K562 (cell line): ENCODE measurements at regions not wholly inside any gene's neighbourhood (a gene's known extent, or its start where the extent isn't known, plus 50 kb on each side); places are given as distances from the start of the nearest gene placed in this dataset.

Experiments
- ATAC-seq: fragments of 200-7000 bp; cut with Tn5 transposase; 3 replicates; pipeline ENCODE4 v1.9.1; 2020; ENCODE audit warnings: moderate library complexity
- BruUV-seq: library from RNA; stranded (reverse); fragments of 400-500 nt; replicated peaks from 2 replicates; lab custom pipeline; 2021; lab: Mats Ljungman, UMichigan
- CTCF ChIA-PET: fragments of 300-600 bp; formaldehyde crosslinking; extraction: SDS; loops from one replicate; lab custom pipeline; 2021; ENCODE audit warnings: low intra/inter-chr PET ratio; lab: Yijun Ruan, JAX
- POLR2A ChIA-PET: fragments of 300-600, 350-650 bp; sonication (Branson Sonifier 250); formaldehyde crosslinking; extraction: SDS; loops from one replicate; lab custom pipeline; 2021; ENCODE audit warnings: antibody characterized with exemption, inconsistent platforms; lab: Yijun Ruan, JAX
- DNase-seq, 4 experiments: peaks; one replicate each; pipeline versions ENCODE4 v3.0.0 to v3.0.0-alpha.2; 2011 to 2018; ENCODE audit warnings: low spot score in 3 of 4, mixed read lengths in 3 of 4; ENCODE audit errors: extremely low read depth in 1 of 4
- FAIRE-seq: peaks from 2 replicates; lab custom pipeline; 2011; peaks lifted over from hg19 to GRCh38; lab: Jason Lieb, UNC
- H2AFZ ChIP-seq: 2 replicates; pipeline ENCODE4 v1.6.0; 2011; ENCODE audit warnings: low read depth, low read length, control low read depth, inconsistent platforms
- H3K27ac ChIP-seq: fragments of 200-600 bp; 3 replicates; pipeline ENCODE4 v1.8.0; 2011; ENCODE audit warnings: low read depth, mild to moderate bottlenecking, control low read depth, inconsistent platforms, low read length, moderate library complexity, mixed read lengths; ENCODE audit errors: extremely low read depth
- H3K27me3 ChIP-seq, 2 experiments: fragments of 300-600 bp in 1 of 2; 2 replicates in 1 of 2; 3 replicates in 1 of 2; pipeline versions ENCODE4 v1.6.0 to v1.8.0; 2011; ENCODE audit warnings: inconsistent platforms in 2 of 2, low read length in 2 of 2, mild to moderate bottlenecking in 1 of 2, mixed read lengths in 1 of 2, moderate library complexity in 1 of 2; ENCODE audit not compliant: control insufficient read depth in 2 of 2, insufficient read depth in 2 of 2
- H3K36me3 ChIP-seq: fragments of 300-600 bp; 3 replicates; pipeline ENCODE4 v1.8.0; 2011; ENCODE audit warnings: mild to moderate bottlenecking, low read length, inconsistent platforms; ENCODE audit not compliant: control insufficient read depth, insufficient read depth
- H3K4me1 ChIP-seq, 2 experiments: fragments of 200-600 bp in 1 of 2; replicated peaks in 1 of 2; 2 replicates in 1 of 2; 3 replicates in 1 of 2; pipeline versions ENCODE4 v1.5.1 to v1.8.0; 2011; ENCODE audit warnings: inconsistent platforms in 2 of 2, low read length in 2 of 2, mild to moderate bottlenecking in 1 of 2, mixed read lengths in 1 of 2, moderate library complexity in 1 of 2; ENCODE audit not compliant: control insufficient read depth in 2 of 2, insufficient read depth in 2 of 2
- H3K4me2 ChIP-seq: 2 replicates; pipeline ENCODE4 v1.6.1; 2011; ENCODE audit warnings: low read length, control low read depth, inconsistent platforms, mixed read lengths; ENCODE audit not compliant: insufficient read depth
- H3K4me3 ChIP-seq: fragments of 200-600 bp; sonication (generic), shearing (Covaris generic); 2 replicates; pipeline ENCODE4 v1.5.1; 2016; ENCODE audit warnings: control low read depth, inconsistent platforms
- H3K79me2 ChIP-seq: fragments of 200-600 bp; 3 replicates; pipeline ENCODE4 v1.8.0; 2011; ENCODE audit warnings: low read length, inconsistent platforms; ENCODE audit not compliant: control insufficient read depth, insufficient read depth
- H3K9ac ChIP-seq, 2 experiments: 2 replicates each; pipeline versions ENCODE4 v1.6.0 to v1.6.1; 2011; ENCODE audit warnings: low read depth in 2 of 2, low read length in 2 of 2, control low read depth in 1 of 2, inconsistent platforms in 1 of 2, mild to moderate bottlenecking in 1 of 2, mixed read lengths in 1 of 2; ENCODE audit not compliant: insufficient read depth in 1 of 2
- H3K9me1 ChIP-seq: one replicate; pipeline ENCODE4 v1.6.0; 2011; ENCODE audit warnings: inconsistent platforms, mild to moderate bottlenecking, low read length, moderate library complexity; ENCODE audit not compliant: control insufficient read depth, insufficient read depth
- H3K9me3 ChIP-seq: replicated peaks from 2 replicates; pipeline ENCODE4 v1.5.1; 2011; ENCODE audit warnings: low read depth, low read length, inconsistent platforms; ENCODE audit not compliant: control insufficient read depth, insufficient read depth
- H4K20me1 ChIP-seq: replicated peaks from 2 replicates; pipeline ENCODE4 v1.6.1; 2011; ENCODE audit warnings: low read length, inconsistent platforms, mixed read lengths; ENCODE audit not compliant: control insufficient read depth, insufficient read depth
- AFF4 ChIP-seq: sonication (generic); formaldehyde crosslinking; IDR thresholded peaks from 2 replicates; pipeline ENCODE4 v1.8.0; 2023; ENCODE audit warnings: mild to moderate bottlenecking, missing genetic modification reagents
- CBX1 ChIP-seq: sonication (generic); IDR thresholded peaks from 2 replicates; pipeline ENCODE4 v1.6.1; 2016; ENCODE audit warnings: antibody characterized with exemption, low read depth, mild to moderate bottlenecking
- GABPB1 ChIP-seq: sonication (generic); formaldehyde crosslinking; IDR thresholded peaks from 2 replicates; pipeline ENCODE4 v1.8.0; 2022; ENCODE audit warnings: mild to moderate bottlenecking, missing genetic modification reagents
- NR2C2 ChIP-seq, 2 experiments: fragments of 200-800 bp in 1 of 2; sonication (Bioruptor generic) in 1 of 2; sonication (generic) in 1 of 2; formaldehyde crosslinking in 1 of 2; IDR thresholded peaks; 2 replicates each; pipeline versions ENCODE4 v1.6.1 to v1.8.0; 2016 to 2022; ENCODE audit warnings: mild to moderate bottlenecking in 1 of 2, missing compliant biosample characterization in 1 of 2, missing genetic modification characterization in 1 of 2, missing genetic modification reagents in 1 of 2
- TFE3 ChIP-seq: fragments of 450-650 bp; formaldehyde crosslinking; IDR thresholded peaks from 2 replicates; pipeline ENCODE4 v1.4.0; 2020; ENCODE audit warnings: mild to moderate bottlenecking, mixed read lengths
- TOE1 ChIP-seq, 2 experiments: fragments of 450-650 bp in 1 of 2; sonication (generic) in 1 of 2; formaldehyde crosslinking in 1 of 2; IDR thresholded peaks; 2 replicates each; pipeline versions ENCODE4 v1.7.1 to v1.8.0; 2016 to 2022; ENCODE audit warnings: borderline replicate concordance in 2 of 2, mild to moderate bottlenecking in 2 of 2, antibody characterized with exemption in 1 of 2, inconsistent platforms in 1 of 2, low read depth in 1 of 2, missing genetic modification reagents in 1 of 2, moderate library complexity in 1 of 2
- WGBS: fragments of 100-300 bp; shearing (Covaris generic); methylation state at CpG from one replicate; pipeline ENCODE4 v1.1.6; 2016; ENCODE audit warnings: low coverage, mixed read lengths; ENCODE audit not compliant: insufficient coverage; ENCODE audit errors: missing lambda C conversion rate; 5-methylcytosine and 5-hydroxymethylcytosine counted together
- in situ Hi-C: fragments of 300-500 bp; cut with MboI; formaldehyde crosslinking; loops from 4 replicates; pipeline ENCODE4 v1.15.0; 2018; ENCODE audit warnings: inconsistent platforms, mixed read lengths
- intact Hi-C: fragments of 100-400 bp; cut with micrococcal nuclease; formaldehyde crosslinking; loops from 2 replicates; pipeline ENCODE4 v1.14.2; 2022
- TF ChIP-seq, protein P1 (sequence below): fragments of 450-650 bp; IDR thresholded peaks from 2 replicates; pipeline ENCODE4 v1.7.0; 2016; ENCODE audit warnings: borderline replicate concordance

DNA sequence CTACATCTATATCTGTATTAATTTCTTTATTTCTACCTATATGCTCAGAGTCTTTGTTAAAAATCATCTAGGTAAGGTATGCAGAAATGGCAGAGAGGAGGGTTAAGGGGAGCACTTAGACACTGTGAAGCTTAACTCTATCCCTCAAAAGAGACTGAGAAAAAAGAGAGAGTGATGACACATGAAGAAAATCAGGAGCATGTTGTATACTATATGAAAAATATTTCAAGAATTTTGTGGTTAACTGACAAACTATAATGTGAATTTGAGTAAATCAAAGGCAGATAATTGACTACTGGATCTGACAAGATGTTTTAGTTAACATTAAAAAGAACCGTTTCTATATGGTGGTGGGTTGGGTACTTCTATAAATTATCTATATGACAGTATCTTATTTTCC, 1814.2 kb upstream of the SEL1L start:
- FAIRE-seq (no peak), DNase-seq (no peak), ATAC-seq (no peak)
- Histone ChIP-seq H3K36me3 (no peaks in the 10 kb centered on the region), H3K9ac (no peak overlapping the region), H2AFZ (no peak overlapping the region), H3K4me3 (no peak overlapping the region), H3K4me1 (no peaks in the 10 kb centered on the region), H3K27me3 (no peaks in the 10 kb centered on the region), H4K20me1 (no peaks in the 10 kb centered on the region), H3K79me2 (no peaks in the 10 kb centered on the region), H3K9me3 (no peaks in the 10 kb centered on the region), H3K4me2 (no peak overlapping the region), H3K9me1 (no peaks in the 10 kb centered on the region), H3K27ac (no peak overlapping the region)
- WGBS, result 0% methylated on average over 1 of the region's 1 CpG
- in situ Hi-C loops (no loop called here), intact Hi-C loops (no loop called here)
- POLR2A ChIA-PET, result no interaction called here
- CTCF ChIA-PET, result no interaction called here
- BruUV-seq, result no TSS peak
- no peak for TF ChIP-seq AFF4 (CRISPR knock-in tag)
- no peak for TF ChIP-seq CBX1
- no peak for TF ChIP-seq TFE3
- no peak for TF ChIP-seq NR2C2 (CRISPR knock-in tag; IDR thresholded peaks at IDR 0.05)
- TF ChIP-seq NR2C2 (tag; IDR thresholded peaks at IDR 0.05), result no peak
- TF ChIP-seq, protein P1, sequence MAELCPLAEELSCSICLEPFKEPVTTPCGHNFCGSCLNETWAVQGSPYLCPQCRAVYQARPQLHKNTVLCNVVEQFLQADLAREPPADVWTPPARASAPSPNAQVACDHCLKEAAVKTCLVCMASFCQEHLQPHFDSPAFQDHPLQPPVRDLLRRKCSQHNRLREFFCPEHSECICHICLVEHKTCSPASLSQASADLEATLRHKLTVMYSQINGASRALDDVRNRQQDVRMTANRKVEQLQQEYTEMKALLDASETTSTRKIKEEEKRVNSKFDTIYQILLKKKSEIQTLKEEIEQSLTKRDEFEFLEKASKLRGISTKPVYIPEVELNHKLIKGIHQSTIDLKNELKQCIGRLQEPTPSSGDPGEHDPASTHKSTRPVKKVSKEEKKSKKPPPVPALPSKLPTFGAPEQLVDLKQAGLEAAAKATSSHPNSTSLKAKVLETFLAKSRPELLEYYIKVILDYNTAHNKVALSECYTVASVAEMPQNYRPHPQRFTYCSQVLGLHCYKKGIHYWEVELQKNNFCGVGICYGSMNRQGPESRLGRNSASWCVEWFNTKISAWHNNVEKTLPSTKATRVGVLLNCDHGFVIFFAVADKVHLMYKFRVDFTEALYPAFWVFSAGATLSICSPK, result no peak
- no peak for TF ChIP-seq TOE1 (IDR thresholded peaks at IDR 0.05; ENCODE audit: borderline replicate concordance)
- TF ChIP-seq TOE1 (CRISPR knock-in tag; IDR thresholded peaks at IDR 0.05; ENCODE audit: borderline replicate concordance, low read depth), result no peak
- no peak for TF ChIP-seq GABPB1 (CRISPR knock-in tag)
